Mucosa of descending colon (tissue), 3 donors: ENCODE measurements at regions not wholly inside any gene's neighbourhood (a gene's known extent, or its start where the extent isn't known, plus 50 kb on each side); places are given as distances from the start of the nearest gene placed in this dataset.

ENCODE experiments used
- ATAC-seq: fragments of 200-7000 bp; cut with Tn5 transposase; one replicate; pipeline ENCODE4 v1.9.1; 2020; ENCODE audit warnings: mild to moderate bottlenecking, moderate library complexity
- DNase-seq, 3 donors: peaks; one replicate each; pipeline ENCODE4 v3.0.0-alpha.2; 2020
- H3K36me3 ChIP-seq: fragments of 200-600 bp; one replicate; pipeline ENCODE4 v1.8.0; 2021; ENCODE audit warnings: low read depth, mild to moderate bottlenecking
- H3K4me1 ChIP-seq: fragments of 200-600 bp; one replicate; pipeline ENCODE4 v1.8.0; 2021; ENCODE audit warnings: low read depth, mild to moderate bottlenecking
- H3K4me3 ChIP-seq: fragments of 200-600 bp; one replicate; pipeline ENCODE4 v1.8.0; 2021; ENCODE audit warnings: mild to moderate bottlenecking
- H3K9me3 ChIP-seq: fragments of 200-600 bp; one replicate; pipeline ENCODE4 v1.8.0; 2021; ENCODE audit warnings: mild to moderate bottlenecking
- CTCF ChIP-seq: fragments of 200-600 bp; IDR thresholded peaks from one replicate; pipeline ENCODE4 v1.8.0; 2022; ENCODE audit warnings: antibody characterized with exemption, mild to moderate bottlenecking
- intact Hi-C, 2 donors: fragments of 100-400 bp; cut with DNase I in 1 of 2; cut with micrococcal nuclease in 1 of 2; formaldehyde crosslinking; loops; one replicate each; pipeline versions ENCODE4 v1.11.0 to v1.11.1; 2022; cut with DNase I, micrococcal nuclease
- donor health status: DM: no; HTN: no; CAD: no; lungs with moderate emphysema.
- donor health status: DM: no; HTN: no; CAD: no.
- donor health status: DM: no; HTN: yes; CAD: no.

- Histone ChIP-seq H3K4me1 (no peaks in the 10 kb centered on the region), H3K4me3 (no peak overlapping the region), H3K36me3 (no peaks in the 10 kb centered on the region), H3K9me3 (no peaks in the 10 kb centered on the region)
- no peak for TF ChIP-seq CTCF
- ATAC-seq: no peak
- DNase-seq: no peak
- intact Hi-C loops: no loop called here
Measured at GRCh38 chr4:36439556-36439955, 158.1 kb downstream of the DTHD1 start.

- no peak overlapping the region for H3K4me3 ChIP-seq
- no peak for TF ChIP-seq CTCF
- ATAC-seq: no peak
- no peaks in the 10 kb centered on the region for H3K36me3 ChIP-seq
- intact Hi-C loops: no loop called here
- DNase-seq: no peak
- H3K4me1 ChIP-seq: no peaks in the 10 kb centered on the region
- H3K9me3 ChIP-seq: no peaks in the 10 kb centered on the region
Measured at GRCh38 chr4:36445480-36445879, 164.1 kb downstream of the DTHD1 start.

GRCh38 chr4:36446275-36446674 is 164.9 kb downstream of the DTHD1 start:
- H3K4me3 ChIP-seq: no peak overlapping the region
- no peak for TF ChIP-seq CTCF
- no peaks in the 10 kb centered on the region for H3K36me3 ChIP-seq
- intact Hi-C loops: no loop called here
- no peaks in the 10 kb centered on the region for H3K9me3 ChIP-seq
- no peaks in the 10 kb centered on the region for H3K4me1 ChIP-seq
- DNase-seq (no peak), ATAC-seq (no peak)

- Histone ChIP-seq H3K9me3 (no peaks in the 10 kb centered on the region), H3K36me3 (no peaks in the 10 kb centered on the region), H3K4me1 (no peaks in the 10 kb centered on the region), H3K4me3 (no peak overlapping the region)
- ATAC-seq (no peak), DNase-seq (no peak)
- intact Hi-C loops: no loop called here
- no peak for TF ChIP-seq CTCF
Measured at GRCh38 chr4:36461344-36461743, 179.9 kb downstream of the DTHD1 start.

- Histone ChIP-seq H3K36me3 (no peaks in the 10 kb centered on the region), H3K9me3 (no peaks in the 10 kb centered on the region), H3K4me3 (no peak overlapping the region), H3K4me1 (no peaks in the 10 kb centered on the region)
- no peak for TF ChIP-seq CTCF
- intact Hi-C loops: no loop called here
- DNase-seq (no peak), ATAC-seq (no peak)
Measured at GRCh38 chr4:36467670-36468069, 186.3 kb downstream of the DTHD1 start.

GRCh38 chr4:36471903-36472302 is 190.5 kb downstream of the DTHD1 start:
- H3K4me1 ChIP-seq: no peaks in the 10 kb centered on the region
- H3K4me3 ChIP-seq: no peak overlapping the region
- ATAC-seq (no peak), DNase-seq (no peak)
- intact Hi-C loops: no loop called here
- no peaks in the 10 kb centered on the region for H3K36me3 ChIP-seq
- no peaks in the 10 kb centered on the region for H3K9me3 ChIP-seq
- no peak for TF ChIP-seq CTCF
